Breast epithelium (tissue), 4 donors: ENCODE measurements at regions not wholly inside any gene's neighbourhood (a gene's known extent, or its start where the extent isn't known, plus 50 kb on each side); places are given as distances from the start of the nearest gene placed in this dataset.

ENCODE experiments used
- DNase-seq, 2 donors: peaks; one replicate each; pipeline ENCODE4 v3.0.0-alpha.2; 2019; ENCODE audit warnings: low spot score in 2 of 2
- H3K27ac ChIP-seq, 2 donors: fragments of 200-600 bp; sonication (generic) in 1 of 2; one replicate each; pipeline ENCODE4 v1.5.1; 2016 to 2019; ENCODE audit warnings: mild to moderate bottlenecking in 1 of 2
- H3K27me3 ChIP-seq, 2 donors: fragments of 200-600 bp; sonication (generic) in 1 of 2; one replicate each; pipeline versions ENCODE4 v1.5.1 to v1.6.0; 2017 to 2019; ENCODE audit warnings: control low read depth in 1 of 2, mild to moderate bottlenecking in 1 of 2
- H3K36me3 ChIP-seq: fragments of 200-600 bp; one replicate; pipeline ENCODE4 v1.5.1; 2019
- H3K4me1 ChIP-seq, 2 donors: fragments of 200-600 bp; sonication (generic); one replicate each; pipeline ENCODE4 v1.5.1; 2016 to 2019; ENCODE audit warnings: control low read depth in 1 of 2
- H3K4me3 ChIP-seq, 3 donors: fragments of 200-600 bp; sonication (generic); 1 replicate in 2 of 3; 2 replicates in 1 of 3; pipeline ENCODE4 v1.5.1; 2016 to 2019; ENCODE audit warnings: mild to moderate bottlenecking in 3 of 3, moderate library complexity in 2 of 3
- H3K9me3 ChIP-seq, 2 donors: fragments of 200-600 bp; sonication (generic) in 1 of 2; one replicate each; pipeline ENCODE4 v1.5.1; 2016 to 2019; ENCODE audit warnings: control low read depth in 1 of 2
- POLR2A ChIP-seq: fragments of 450-650 bp; IDR thresholded peaks from one replicate; pipeline ENCODE4 v1.6.1; 2016; ENCODE audit warnings: antibody characterized with exemption, mild to moderate bottlenecking, moderate library complexity
- POLR2AphosphoS5 ChIP-seq, 3 donors: sonication (generic); formaldehyde crosslinking; IDR thresholded peaks; one replicate each; pipeline ENCODE4 v1.6.1; 2017; ENCODE audit warnings: antibody characterized with exemption in 3 of 3
- intact Hi-C: fragments of 100-400 bp; cut with DNase I; formaldehyde crosslinking; loops from one replicate; pipeline ENCODE4 v1.15.1; 2023; ENCODE audit warnings: low total_unique reads
- TF ChIP-seq, protein P1 (sequence below), 3 donors: fragments of 450-650 bp; IDR thresholded peaks; one replicate each; pipeline ENCODE4 v1.5.1; 2016 to 2017; ENCODE audit warnings: antibody characterized with exemption in 3 of 3, mild to moderate bottlenecking in 3 of 3, moderate library complexity in 3 of 3

GRCh38 chr18:53796040-53796729 lies 428.3 kb downstream of the MBD2 start:
- Histone ChIP-seq H3K27ac (peak overlapping the region in 1 of 2 donors; percentile 9), H3K36me3 (no peaks in the 10 kb centered on the region), H3K9me3 (no peaks in the 10 kb centered on the region), H3K4me1 (no peaks in the 10 kb centered on the region), H3K4me3 (no peak overlapping the region), H3K27me3 (no peaks in the 10 kb centered on the region)
- DNase-seq: no peak
- TF ChIP-seq, protein P1, sequence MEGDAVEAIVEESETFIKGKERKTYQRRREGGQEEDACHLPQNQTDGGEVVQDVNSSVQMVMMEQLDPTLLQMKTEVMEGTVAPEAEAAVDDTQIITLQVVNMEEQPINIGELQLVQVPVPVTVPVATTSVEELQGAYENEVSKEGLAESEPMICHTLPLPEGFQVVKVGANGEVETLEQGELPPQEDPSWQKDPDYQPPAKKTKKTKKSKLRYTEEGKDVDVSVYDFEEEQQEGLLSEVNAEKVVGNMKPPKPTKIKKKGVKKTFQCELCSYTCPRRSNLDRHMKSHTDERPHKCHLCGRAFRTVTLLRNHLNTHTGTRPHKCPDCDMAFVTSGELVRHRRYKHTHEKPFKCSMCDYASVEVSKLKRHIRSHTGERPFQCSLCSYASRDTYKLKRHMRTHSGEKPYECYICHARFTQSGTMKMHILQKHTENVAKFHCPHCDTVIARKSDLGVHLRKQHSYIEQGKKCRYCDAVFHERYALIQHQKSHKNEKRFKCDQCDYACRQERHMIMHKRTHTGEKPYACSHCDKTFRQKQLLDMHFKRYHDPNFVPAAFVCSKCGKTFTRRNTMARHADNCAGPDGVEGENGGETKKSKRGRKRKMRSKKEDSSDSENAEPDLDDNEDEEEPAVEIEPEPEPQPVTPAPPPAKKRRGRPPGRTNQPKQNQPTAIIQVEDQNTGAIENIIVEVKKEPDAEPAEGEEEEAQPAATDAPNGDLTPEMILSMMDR (IDR thresholded peaks at IDR 0.05): no peak
- peak in 2 of 3 donors; percentile 37 to 52 for TF ChIP-seq POLR2AphosphoS5 (IDR thresholded peaks at IDR 0.05)
- intact Hi-C loops: no loop called here

GRCh38 chr18:53795610-53796009 lies 428.9 kb downstream of the MBD2 start:
- H3K27me3 ChIP-seq: no peaks in the 10 kb centered on the region
- TF ChIP-seq, protein P1 (IDR thresholded peaks at IDR 0.05): no peak
- no peak for TF ChIP-seq POLR2AphosphoS5 (IDR thresholded peaks at IDR 0.05)
- no peaks in the 10 kb centered on the region for H3K4me1 ChIP-seq
- no peak overlapping the region for H3K4me3 ChIP-seq
- no peak for DNase-seq
- no peaks in the 10 kb centered on the region for H3K36me3 ChIP-seq
- peak overlapping the region in 1 of 2 donors; percentile 9 for H3K27ac ChIP-seq
- no peaks in the 10 kb centered on the region for H3K9me3 ChIP-seq
- intact Hi-C loops: no loop called here

DNA sequence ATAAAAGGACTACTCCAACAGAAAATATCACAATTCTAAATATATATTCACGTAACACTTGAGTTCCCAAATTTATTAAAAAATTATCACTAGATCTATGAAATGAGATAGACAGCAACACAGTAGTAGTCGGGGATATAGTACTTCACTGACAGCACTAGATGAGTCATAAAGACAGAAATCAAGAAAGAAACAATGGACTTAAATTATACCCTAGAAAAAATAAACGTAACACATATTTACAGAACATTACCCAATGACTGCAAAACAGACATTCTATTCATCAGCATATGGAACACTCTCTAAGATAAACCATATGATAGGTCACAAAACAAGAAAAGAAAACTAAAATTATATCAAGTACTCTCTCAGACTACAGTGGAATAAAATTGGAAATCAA lies 429.4 kb downstream of the MBD2 start:
- Histone ChIP-seq H3K27ac (no peak overlapping the region), H3K27me3 (no peaks in the 10 kb centered on the region), H3K9me3 (no peaks in the 10 kb centered on the region), H3K4me1 (no peaks in the 10 kb centered on the region), H3K4me3 (no peak overlapping the region), H3K36me3 (no peaks in the 10 kb centered on the region)
- DNase-seq: no peak
- TF ChIP-seq POLR2A: no peak
- TF ChIP-seq, protein P1 (IDR thresholded peaks at IDR 0.05): no peak
- TF ChIP-seq POLR2AphosphoS5 (IDR thresholded peaks at IDR 0.05): no peak
- intact Hi-C loops: no loop called here

- intact Hi-C loops: no loop called here
Observed at GRCh38 chr18:53792762-53793161, 431.7 kb downstream of the MBD2 start.

GRCh38 chr18:53790786-53791185 lies 433.7 kb downstream of the MBD2 start:
- no peak overlapping the region for H3K27ac ChIP-seq
- H3K36me3 ChIP-seq: no peaks in the 10 kb centered on the region
- DNase-seq: no peak
- TF ChIP-seq, protein P1 (IDR thresholded peaks at IDR 0.05): peak in 1 of 3 donors; percentile 8
- no peak for TF ChIP-seq POLR2AphosphoS5 (IDR thresholded peaks at IDR 0.05)
- intact Hi-C loops: no loop called here
- no peak overlapping the region for H3K4me3 ChIP-seq
- H3K27me3 ChIP-seq: no peaks in the 10 kb centered on the region
- no peaks in the 10 kb centered on the region for H3K4me1 ChIP-seq
- H3K9me3 ChIP-seq: peaks cover 0 to 5% of the 10 kb centered on the region in 2 donors

More at GRCh38 chr18:53792762-53793161, 431.7 kb downstream of the MBD2 start:
- Histone ChIP-seq H3K36me3 (no peaks in the 10 kb centered on the region), H3K27ac (no peak overlapping the region), H3K4me3 (no peak overlapping the region), H3K4me1 (no peaks in the 10 kb centered on the region), H3K9me3 (peaks cover 0 to 1% of the 10 kb centered on the region in 2 donors), H3K27me3 (no peaks in the 10 kb centered on the region)
- DNase-seq: no peak
- TF ChIP-seq, protein P1 (IDR thresholded peaks at IDR 0.05): no peak
- TF ChIP-seq POLR2A (no peak), POLR2AphosphoS5 (IDR thresholded peaks at IDR 0.05) (no peak)
